ENCODE measurements at regions not wholly inside any gene's neighbourhood (a gene's known extent, or its start where the extent isn't known, plus 50 kb on each side); places are given as distances from the start of the nearest gene placed in this dataset.

DNA sequence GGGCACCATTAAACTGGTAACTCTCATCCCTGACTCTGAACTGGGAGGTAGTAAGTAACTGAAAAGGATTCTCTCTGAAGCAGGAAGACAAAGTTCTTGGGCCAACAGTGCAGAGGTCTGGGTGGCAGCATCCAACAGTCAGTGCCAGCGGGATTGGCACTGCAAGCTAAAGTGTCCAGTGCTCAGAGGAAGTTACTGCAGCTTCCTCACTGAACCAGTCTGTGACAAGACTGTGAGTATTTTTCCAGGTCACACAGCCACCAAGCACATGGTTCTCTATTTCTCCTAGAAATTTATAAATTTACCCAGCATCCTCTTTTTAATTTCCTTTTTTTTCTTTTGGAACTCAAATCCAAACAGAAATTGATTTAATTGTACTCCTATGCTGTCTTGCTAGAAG is 81.6 kb upstream of the FAR2 start:
- TF ChIP-seq, protein P1, sequence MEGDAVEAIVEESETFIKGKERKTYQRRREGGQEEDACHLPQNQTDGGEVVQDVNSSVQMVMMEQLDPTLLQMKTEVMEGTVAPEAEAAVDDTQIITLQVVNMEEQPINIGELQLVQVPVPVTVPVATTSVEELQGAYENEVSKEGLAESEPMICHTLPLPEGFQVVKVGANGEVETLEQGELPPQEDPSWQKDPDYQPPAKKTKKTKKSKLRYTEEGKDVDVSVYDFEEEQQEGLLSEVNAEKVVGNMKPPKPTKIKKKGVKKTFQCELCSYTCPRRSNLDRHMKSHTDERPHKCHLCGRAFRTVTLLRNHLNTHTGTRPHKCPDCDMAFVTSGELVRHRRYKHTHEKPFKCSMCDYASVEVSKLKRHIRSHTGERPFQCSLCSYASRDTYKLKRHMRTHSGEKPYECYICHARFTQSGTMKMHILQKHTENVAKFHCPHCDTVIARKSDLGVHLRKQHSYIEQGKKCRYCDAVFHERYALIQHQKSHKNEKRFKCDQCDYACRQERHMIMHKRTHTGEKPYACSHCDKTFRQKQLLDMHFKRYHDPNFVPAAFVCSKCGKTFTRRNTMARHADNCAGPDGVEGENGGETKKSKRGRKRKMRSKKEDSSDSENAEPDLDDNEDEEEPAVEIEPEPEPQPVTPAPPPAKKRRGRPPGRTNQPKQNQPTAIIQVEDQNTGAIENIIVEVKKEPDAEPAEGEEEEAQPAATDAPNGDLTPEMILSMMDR (conservative IDR thresholded peaks at IDR 0.05): no peak
- no peaks in the 10 kb centered on the region for H3K36me3 Mint-ChIP-seq
- H3K27me3 Mint-ChIP-seq: no peaks in the 10 kb centered on the region
- H3K27ac Mint-ChIP-seq: no peak overlapping the region
- DNase-seq (ENCODE audit: extremely low spot score, unreplicated experiment): no peak
- H3K4me1 Mint-ChIP-seq (ENCODE audit: unreplicated experiment): peaks cover 4% of the 10 kb centered on the region
- no peak overlapping the region for H3K4me3 Mint-ChIP-seq
- H3K9me3 Mint-ChIP-seq: no peaks in the 10 kb centered on the region

DNA sequence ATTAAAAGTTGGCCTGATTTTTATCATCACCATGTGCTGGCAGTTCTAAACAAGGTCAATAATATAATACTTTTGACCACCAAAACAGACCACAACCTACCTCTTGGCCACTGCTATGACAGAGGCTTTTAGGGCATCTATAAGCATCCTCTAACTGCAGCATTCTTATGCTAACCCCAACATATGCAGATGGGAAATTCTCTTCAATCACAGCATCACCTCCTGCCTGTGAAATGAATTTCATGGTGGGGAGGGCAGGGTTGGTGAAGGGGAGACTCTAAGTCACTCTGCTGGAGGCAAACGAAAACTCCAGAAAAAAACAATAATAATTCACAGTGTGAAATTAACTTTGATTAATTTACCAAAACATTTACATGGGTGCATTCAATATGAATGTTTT is 78.8 kb upstream of the FAR2 start:
- no peak for DNase-seq (ENCODE audit: extremely low spot score, unreplicated experiment)
- H3K27me3 Mint-ChIP-seq: peaks cover 5% of the 10 kb centered on the region
- H3K27ac Mint-ChIP-seq: no peak overlapping the region
- H3K9me3 Mint-ChIP-seq: no peaks in the 10 kb centered on the region
- no peak overlapping the region for H3K4me3 Mint-ChIP-seq
- TF ChIP-seq, protein P1 (conservative IDR thresholded peaks at IDR 0.05): no peak
- H3K36me3 Mint-ChIP-seq: no peaks in the 10 kb centered on the region
- peaks cover 4% of the 10 kb centered on the region for H3K4me1 Mint-ChIP-seq (ENCODE audit: unreplicated experiment)

DNA sequence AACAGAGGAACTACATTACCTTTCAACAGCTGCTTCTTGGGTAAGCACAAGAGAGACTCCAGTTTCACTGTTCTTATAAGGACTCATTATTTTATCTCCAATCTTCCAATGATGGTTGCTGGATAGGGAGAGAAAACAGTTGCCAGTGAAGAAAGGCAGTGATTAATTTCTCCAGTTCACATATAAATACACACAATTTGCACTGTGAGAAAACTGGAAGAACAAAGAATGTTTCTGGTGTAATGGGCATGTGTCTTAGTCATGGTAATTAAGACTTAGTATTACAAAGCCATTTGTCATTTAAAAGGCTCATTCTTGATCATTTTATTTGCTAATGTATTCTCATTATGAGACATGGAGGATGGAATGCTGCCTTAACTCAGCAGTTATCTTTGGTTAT is 78.0 kb upstream of the FAR2 start:
- H3K4me3 Mint-ChIP-seq: no peak overlapping the region
- peaks cover 5% of the 10 kb centered on the region for H3K27me3 Mint-ChIP-seq
- H3K9me3 Mint-ChIP-seq: no peaks in the 10 kb centered on the region
- H3K27ac Mint-ChIP-seq: no peak overlapping the region
- DNase-seq (ENCODE audit: extremely low spot score, unreplicated experiment): no peak
- TF ChIP-seq, protein P1 (conservative IDR thresholded peaks at IDR 0.05): no peak
- no peaks in the 10 kb centered on the region for H3K36me3 Mint-ChIP-seq
- H3K4me1 Mint-ChIP-seq (ENCODE audit: unreplicated experiment): peaks cover 6% of the 10 kb centered on the region

DNA sequence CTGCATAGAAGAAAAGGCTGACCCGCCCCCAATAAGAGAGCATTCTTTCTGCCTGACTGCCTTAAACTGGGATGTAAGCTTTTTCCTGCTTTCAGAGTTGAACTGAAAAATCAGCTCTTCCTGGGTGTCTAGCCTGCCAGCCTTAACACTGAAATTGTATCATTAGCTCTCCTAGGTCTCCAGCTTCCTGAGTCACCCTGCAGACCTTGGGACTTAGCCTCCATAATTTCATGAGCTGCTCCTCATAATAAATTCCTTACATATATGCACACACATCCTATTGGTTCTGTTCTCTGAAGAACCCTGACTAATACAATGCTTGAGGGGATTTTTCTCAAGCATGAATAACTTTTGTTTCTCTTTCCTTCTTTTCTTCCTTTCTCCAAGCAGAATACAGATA is 76.4 kb upstream of the FAR2 start:
- Mint-ChIP-seq H3K4me1 (ENCODE audit: unreplicated experiment) (peaks cover 8% of the 10 kb centered on the region), H3K36me3 (no peaks in the 10 kb centered on the region), H3K27ac (no peak overlapping the region), H3K9me3 (no peaks in the 10 kb centered on the region), H3K27me3 (peaks cover 5% of the 10 kb centered on the region), H3K4me3 (no peak overlapping the region)
- DNase-seq (ENCODE audit: extremely low spot score, unreplicated experiment): no peak
- TF ChIP-seq, protein P1 (conservative IDR thresholded peaks at IDR 0.05): no peak

DNA sequence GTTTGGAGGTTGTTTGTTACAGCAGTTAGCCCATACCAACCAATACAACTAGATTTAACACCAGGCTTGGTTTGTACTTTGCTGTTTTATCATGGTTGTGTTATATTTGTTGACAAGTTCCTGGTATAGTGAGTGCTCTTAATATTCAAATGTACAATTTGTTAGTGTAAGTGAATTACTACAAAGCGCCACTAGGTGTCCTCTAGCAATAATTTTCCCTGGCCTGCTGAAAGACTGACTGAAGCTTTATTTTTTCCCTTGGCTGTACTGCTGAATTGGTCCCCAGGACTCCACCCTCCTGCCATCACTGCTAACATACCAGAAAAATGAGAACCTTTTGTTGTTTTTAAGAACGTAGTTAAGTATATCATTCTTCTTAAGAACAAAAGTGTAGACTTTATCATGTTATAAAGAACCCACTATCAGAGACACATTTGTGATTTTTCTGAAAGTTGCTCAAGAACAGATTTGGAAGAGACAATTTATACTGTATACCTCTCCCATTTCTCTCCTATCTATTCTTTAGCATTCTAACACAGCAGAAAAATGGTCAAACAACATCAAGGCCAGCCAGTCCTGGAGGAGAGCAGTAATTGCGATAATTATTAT is 75.3 kb upstream of the FAR2 start:
- Mint-ChIP-seq H3K4me1 (ENCODE audit: unreplicated experiment) (peaks cover 8% of the 10 kb centered on the region), H3K9me3 (no peaks in the 10 kb centered on the region), H3K27ac (no peak overlapping the region), H3K27me3 (peaks cover 5% of the 10 kb centered on the region), H3K4me3 (no peak overlapping the region), H3K36me3 (no peaks in the 10 kb centered on the region)
- no peak for DNase-seq (ENCODE audit: extremely low spot score, unreplicated experiment)
- TF ChIP-seq, protein P1 (conservative IDR thresholded peaks at IDR 0.05): peak; percentile 84

DNA sequence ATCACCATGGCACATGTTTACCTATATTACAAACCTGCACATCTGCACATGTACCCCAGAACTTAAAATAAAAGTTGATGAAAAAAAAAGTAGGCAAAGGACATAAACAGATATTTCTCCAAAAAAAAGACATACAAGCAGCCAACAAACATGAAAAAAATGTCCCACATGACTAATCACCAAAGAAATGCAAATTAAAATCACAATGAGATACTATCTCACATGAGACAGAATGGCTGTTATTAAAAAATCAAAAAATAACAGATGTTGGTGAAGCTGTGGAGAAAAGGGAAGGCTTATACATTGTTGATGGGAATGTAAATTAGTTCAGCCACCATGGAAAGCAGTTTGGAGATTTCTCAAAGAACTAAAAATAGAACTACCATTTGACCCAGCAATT is 68.0 kb upstream of the FAR2 start:
- H3K4me3 Mint-ChIP-seq: no peak overlapping the region
- TF ChIP-seq, protein P1 (conservative IDR thresholded peaks at IDR 0.05): no peak
- peaks cover 2% of the 10 kb centered on the region for H3K4me1 Mint-ChIP-seq (ENCODE audit: unreplicated experiment)
- H3K36me3 Mint-ChIP-seq: no peaks in the 10 kb centered on the region
- no peak overlapping the region for H3K27ac Mint-ChIP-seq
- DNase-seq (ENCODE audit: extremely low spot score, unreplicated experiment): no peak
- H3K9me3 Mint-ChIP-seq: no peaks in the 10 kb centered on the region
- no peaks in the 10 kb centered on the region for H3K27me3 Mint-ChIP-seq

Measured in type B pancreatic cell (in vitro differentiated cells).